Mucosa of descending colon (tissue), 3 donors: ENCODE measurements at regions not wholly inside any gene's neighbourhood (a gene's known extent, or its start where the extent isn't known, plus 50 kb on each side); places are given as distances from the start of the nearest gene placed in this dataset.

Experiments used
- ATAC-seq: fragments of 200-7000 bp; cut with Tn5 transposase; one replicate; pipeline ENCODE4 v1.9.1; 2020; ENCODE audit warnings: mild to moderate bottlenecking, moderate library complexity
- DNase-seq, 3 donors: peaks; one replicate each; pipeline ENCODE4 v3.0.0-alpha.2; 2020
- H3K36me3 ChIP-seq: fragments of 200-600 bp; one replicate; pipeline ENCODE4 v1.8.0; 2021; ENCODE audit warnings: low read depth, mild to moderate bottlenecking
- H3K4me1 ChIP-seq: fragments of 200-600 bp; one replicate; pipeline ENCODE4 v1.8.0; 2021; ENCODE audit warnings: low read depth, mild to moderate bottlenecking
- H3K4me3 ChIP-seq: fragments of 200-600 bp; one replicate; pipeline ENCODE4 v1.8.0; 2021; ENCODE audit warnings: mild to moderate bottlenecking
- H3K9me3 ChIP-seq: fragments of 200-600 bp; one replicate; pipeline ENCODE4 v1.8.0; 2021; ENCODE audit warnings: mild to moderate bottlenecking
- CTCF ChIP-seq: fragments of 200-600 bp; IDR thresholded peaks from one replicate; pipeline ENCODE4 v1.8.0; 2022; ENCODE audit warnings: antibody characterized with exemption, mild to moderate bottlenecking
- intact Hi-C, 2 donors: fragments of 100-400 bp; cut with DNase I in 1 of 2; cut with micrococcal nuclease in 1 of 2; formaldehyde crosslinking; loops; one replicate each; pipeline versions ENCODE4 v1.11.0 to v1.11.1; 2022; cut with DNase I, micrococcal nuclease
- donor health status: DM: no; HTN: no; CAD: no; lungs with moderate emphysema.
- donor health status: DM: no; HTN: no; CAD: no.
- donor health status: DM: no; HTN: yes; CAD: no.

GRCh38 chr20:50416269-50417022 is 93.7 kb upstream of the PTPN1 start:
- TF ChIP-seq CTCF = no peak
- intact Hi-C loops = no loop called here
- Histone ChIP-seq H3K4me1 (peaks cover 26% of the 10 kb centered on the region), H3K36me3 (no peaks in the 10 kb centered on the region), H3K4me3 (no peak overlapping the region), H3K9me3 (no peaks in the 10 kb centered on the region)
- ATAC-seq = no peak
- DNase-seq = peak in 1 of 3 donors; percentile 49

GRCh38 chr20:50417023-50417329 is 93.2 kb upstream of the PTPN1 start:
- no peak for ATAC-seq
- Histone ChIP-seq H3K4me1 (peaks cover 26% of the 10 kb centered on the region), H3K9me3 (peaks cover 3% of the 10 kb centered on the region), H3K36me3 (no peaks in the 10 kb centered on the region), H3K4me3 (no peak overlapping the region)
- no peak for DNase-seq
- intact Hi-C loops = no loop called here
- no peak for TF ChIP-seq CTCF

- no peak for DNase-seq
- peaks cover 3% of the 10 kb centered on the region for H3K9me3 ChIP-seq
- H3K4me3 ChIP-seq = no peak overlapping the region
- peaks cover 30% of the 10 kb centered on the region for H3K4me1 ChIP-seq
- TF ChIP-seq CTCF = no peak
- ATAC-seq = no peak
- no peaks in the 10 kb centered on the region for H3K36me3 ChIP-seq
- intact Hi-C loops = no loop called here
Measured at GRCh38 chr20:50417484-50418235, 92.5 kb upstream of the PTPN1 start.

- ATAC-seq (no peak), DNase-seq (no peak)
- TF ChIP-seq CTCF = no peak
- Histone ChIP-seq H3K9me3 (peaks cover 3% of the 10 kb centered on the region), H3K36me3 (no peaks in the 10 kb centered on the region), H3K4me3 (no peak overlapping the region), H3K4me1 (peaks cover 41% of the 10 kb centered on the region)
- intact Hi-C loops = no loop called here
Measured at GRCh38 chr20:50418890-50419642, 91.1 kb upstream of the PTPN1 start.

- peaks cover 39% of the 10 kb centered on the region for H3K4me1 ChIP-seq
- no peak for TF ChIP-seq CTCF
- H3K4me3 ChIP-seq = no peak overlapping the region
- H3K9me3 ChIP-seq = peaks cover 3% of the 10 kb centered on the region
- no peaks in the 10 kb centered on the region for H3K36me3 ChIP-seq
- intact Hi-C loops = no loop called here
- no peak for DNase-seq
- ATAC-seq = no peak
Measured at GRCh38 chr20:50420380-50420779, 89.8 kb upstream of the PTPN1 start.
